HepG2 (cell line): ENCODE measurements at regions not wholly inside any gene's neighbourhood (a gene's known extent, or its start where the extent isn't known, plus 50 kb on each side); places are given as distances from the start of the nearest gene placed in this dataset.

Source experiments
- ATAC-seq: fragments of 200-7000 bp; cut with Tn5 transposase; 3 replicates; pipeline ENCODE4 v1.9.1; 2020; ENCODE audit warnings: mild to moderate bottlenecking, moderate library complexity
- BruUV-seq: library from RNA; stranded (reverse); fragments of 400-500 nt; replicated peaks from 2 replicates; lab custom pipeline; 2021; lab: Mats Ljungman, UMichigan
- CTCF ChIA-PET: fragments of 300-600 bp; formaldehyde crosslinking; extraction: SDS; loops from one replicate; lab custom pipeline; 2021; ENCODE audit warnings: low total read pairs, inconsistent platforms, low intra/inter-chr PET ratio; lab: Yijun Ruan, JAX
- POLR2A ChIA-PET: fragments of 350-600 bp; sonication (Branson Sonifier 250); formaldehyde crosslinking; loops from one replicate; lab custom pipeline; 2020; ENCODE audit warnings: antibody characterized with exemption, inconsistent platforms; lab: Yijun Ruan, JAX
- DNase-seq: peaks from one replicate; pipeline ENCODE4 v3.0.0-alpha.2; 2015; ENCODE audit warnings: low spot score
- FAIRE-seq: peaks from 3 replicates; lab custom pipeline; 2011; peaks lifted over from hg19 to GRCh38; lab: Jason Lieb, UNC
- H2AFZ ChIP-seq: one replicate; pipeline ENCODE4 v1.6.1; 2011; ENCODE audit warnings: low read length, inconsistent platforms
- H3K27ac ChIP-seq: fragments of 300-600 bp; 3 replicates; pipeline ENCODE4 v1.8.0; 2011; ENCODE audit warnings: mixed run types, mild to moderate bottlenecking, mixed read lengths, low read length, inconsistent platforms; ENCODE audit not compliant: insufficient read depth; ENCODE audit errors: extremely low read length
- H3K27me3 ChIP-seq, 2 experiments: fragments of 200-600 bp in 1 of 2; 2 replicates in 1 of 2; 3 replicates in 1 of 2; pipeline versions ENCODE4 v1.6.0 to v1.8.0; 2011; ENCODE audit warnings: low read length in 2 of 2, mild to moderate bottlenecking in 2 of 2, moderate library complexity in 2 of 2, inconsistent platforms in 1 of 2; ENCODE audit not compliant: insufficient read depth in 2 of 2, control insufficient read depth in 1 of 2
- H3K36me3 ChIP-seq, 2 experiments: fragments of 200-600 bp in 1 of 2; replicated peaks in 1 of 2; 2 replicates in 1 of 2; 3 replicates in 1 of 2; pipeline versions ENCODE4 v1.5.1 to v1.8.0; 2011; ENCODE audit warnings: low read length in 2 of 2, inconsistent platforms in 1 of 2; ENCODE audit not compliant: insufficient read depth in 2 of 2, control insufficient read depth in 1 of 2
- H3K4me1 ChIP-seq: 2 replicates; pipeline ENCODE4 v1.5.1; 2012; ENCODE audit warnings: low read length, inconsistent platforms; ENCODE audit not compliant: insufficient read depth
- H3K4me2 ChIP-seq: 2 replicates; pipeline ENCODE4 v1.6.0; 2011; ENCODE audit warnings: low read depth, low read length, inconsistent platforms
- H3K4me3 ChIP-seq, 3 experiments: fragments of 200-600 bp in 1 of 3; sonication (generic), shearing (Covaris generic) in 1 of 3; replicated peaks in 1 of 3; 2 replicates each; pipeline ENCODE4 v1.5.1; 2011 to 2016; ENCODE audit warnings: low read length in 3 of 3, inconsistent platforms in 2 of 3, low read depth in 2 of 3, mild to moderate bottlenecking in 2 of 3, control low read depth in 1 of 3, mixed read lengths in 1 of 3; ENCODE audit not compliant: insufficient read depth in 1 of 3
- H3K79me2 ChIP-seq: one replicate; pipeline ENCODE4 v1.6.1; 2011; ENCODE audit warnings: low read length, inconsistent platforms; ENCODE audit not compliant: insufficient read depth
- H3K9ac ChIP-seq: 2 replicates; pipeline ENCODE4 v1.6.0; 2011; ENCODE audit warnings: mild to moderate bottlenecking, low read depth, low read length, inconsistent platforms; ENCODE audit not compliant: insufficient read depth
- H3K9me3 ChIP-seq: 2 replicates; pipeline ENCODE4 v1.5.1; 2012; ENCODE audit warnings: mild to moderate bottlenecking, low read length
- H4K20me1 ChIP-seq: 2 replicates; pipeline ENCODE4 v1.6.0; 2011; ENCODE audit warnings: inconsistent platforms, mild to moderate bottlenecking, low read length, moderate library complexity; ENCODE audit not compliant: insufficient read depth
- ARID4A ChIP-seq: sonication (generic); formaldehyde crosslinking; IDR thresholded peaks from 2 replicates; pipeline ENCODE4 v1.5.0; 2020; ENCODE audit warnings: mild to moderate bottlenecking, missing genetic modification reagents, borderline replicate concordance
- CHD2 ChIP-seq: IDR thresholded peaks from 2 replicates; pipeline ENCODE4 v1.6.1; 2011; ENCODE audit warnings: low read depth, low read length, improper control_type of control experiment
- GMEB1 ChIP-seq: sonication (generic); formaldehyde crosslinking; IDR thresholded peaks from 2 replicates; pipeline ENCODE4 v1.5.1; 2020; ENCODE audit warnings: missing genetic modification reagents, mild to moderate bottlenecking, borderline replicate concordance
- KDM4B ChIP-seq: sonication (generic); formaldehyde crosslinking; IDR thresholded peaks from 2 replicates; pipeline ENCODE4 v1.4.0; 2020; ENCODE audit warnings: missing genetic modification reagents
- PAWR ChIP-seq: sonication (generic); formaldehyde crosslinking; IDR thresholded peaks from 2 replicates; pipeline ENCODE4 v1.4.0; 2020; ENCODE audit warnings: missing genetic modification reagents, mild to moderate bottlenecking, borderline replicate concordance
- TOPORS ChIP-seq: sonication (generic); formaldehyde crosslinking; IDR thresholded peaks from 2 replicates; pipeline ENCODE4 v1.8.0; 2023; ENCODE audit warnings: mild to moderate bottlenecking, missing genetic modification reagents
- U2AF2 ChIP-seq: fragments of 200-400 bp; formaldehyde crosslinking; IDR thresholded peaks from 2 replicates; pipeline ENCODE4 v1.6.1; 2017; ENCODE audit warnings: low read depth, mild to moderate bottlenecking, low read length
- ZFAT ChIP-seq: sonication (generic); formaldehyde crosslinking; conservative IDR thresholded peaks from 2 replicates; pipeline ENCODE4 v1.8.1; 2023; ENCODE audit warnings: missing genetic modification reagents, inconsistent platforms
- ZNF12 ChIP-seq: sonication (generic); formaldehyde crosslinking; IDR thresholded peaks from 2 replicates; pipeline ENCODE4 v1.5.0; 2020; ENCODE audit warnings: missing genetic modification reagents
- WGBS: methylation state at CpG from one replicate; pipeline ENCODE4 v1.1.6; 2017; ENCODE audit warnings: low lambda C conversion rate; 5-methylcytosine and 5-hydroxymethylcytosine counted together
- in situ Hi-C: cut with HindIII; loops from 2 replicates; pipeline ENCODE4 v1.10.0; 2017; ENCODE audit warnings: low pct_unique_long_range_greater_than_20kb; ENCODE audit not compliant: extremely low pct_ligation_motif_present
- intact Hi-C: fragments of 100-400 bp; cut with micrococcal nuclease; formaldehyde crosslinking; loops from one replicate; pipeline ENCODE4 v1.10.0; 2022; ENCODE audit not compliant: unreplicated experiment

- no peak overlapping the region for H3K9ac ChIP-seq
- CTCF ChIA-PET = no interaction called here
- in situ Hi-C loops = no loop called here
- no peak overlapping the region for H3K27ac ChIP-seq
- no peaks in the 10 kb centered on the region for H3K79me2 ChIP-seq
- POLR2A ChIA-PET = no interaction called here
- H3K4me2 ChIP-seq = no peak overlapping the region
- intact Hi-C loops = no loop called here
- no peaks in the 10 kb centered on the region for H3K9me3 ChIP-seq
- FAIRE-seq = no peak
- 15% methylated on average over 12 of the region's 12 CpGs for WGBS
- no peaks in the 10 kb centered on the region for H3K36me3 ChIP-seq
- no peak overlapping the region for H2AFZ ChIP-seq
- H3K4me3 ChIP-seq = no peak overlapping the region
- no peaks in the 10 kb centered on the region for H4K20me1 ChIP-seq
- no TSS peak for BruUV-seq
- ATAC-seq = no peak
- H3K4me1 ChIP-seq = no peaks in the 10 kb centered on the region
- no peak for TF ChIP-seq TOPORS
- 0 out of 2 replicates have a peak, but pooled peaks have one; percentile 19 for TF ChIP-seq ZFAT (CRISPR knock-in tag)
- H3K27me3 ChIP-seq = no peaks in the 10 kb centered on the region
- DNase-seq = no peak
Measured at GRCh38 chr3:73808862-73809509, 184.2 kb upstream of the PDZRN3 start.

- POLR2A ChIA-PET = no interaction called here
- H3K4me1 ChIP-seq = no peaks in the 10 kb centered on the region
- BruUV-seq = no TSS peak
- no peak for TF ChIP-seq PAWR
- no peak for TF ChIP-seq ZNF12 (CRISPR knock-in tag)
- no peak for TF ChIP-seq ARID4A (CRISPR knock-in tag)
- no peak for TF ChIP-seq GMEB1 (CRISPR knock-in tag)
- TF ChIP-seq KDM4B (CRISPR knock-in tag) = no peak
- TF ChIP-seq CHD2 = no peak
- no peak for TF ChIP-seq U2AF2
- TF ChIP-seq, all 625 proteins: peak for 0
- DNase-seq (no peak), ATAC-seq (no peak), FAIRE-seq (no peak)
- H2AFZ ChIP-seq = no peak overlapping the region
- H3K79me2 ChIP-seq = no peaks in the 10 kb centered on the region
- in situ Hi-C loops = no loop called here
- H3K4me3 ChIP-seq = no peak overlapping the region
- no peak overlapping the region for H3K9ac ChIP-seq
- H3K27ac ChIP-seq = no peak overlapping the region
- H3K4me2 ChIP-seq = no peak overlapping the region
- H3K27me3 ChIP-seq = no peaks in the 10 kb centered on the region
- intact Hi-C loops = no loop called here
- 0% methylated on average over 3 of the region's 3 CpGs for WGBS
- H3K9me3 ChIP-seq = no peaks in the 10 kb centered on the region
- CTCF ChIA-PET = no interaction called here
- no peaks in the 10 kb centered on the region for H4K20me1 ChIP-seq
- H3K36me3 ChIP-seq = no peaks in the 10 kb centered on the region
Measured at GRCh38 chr3:73805435-73805834, 180.7 kb upstream of the PDZRN3 start.
